ENCODE measurements at regions not wholly inside any gene's neighbourhood (a gene's known extent, or its start where the extent isn't known, plus 50 kb on each side); places are given as distances from the start of the nearest gene placed in this dataset.

DNA sequence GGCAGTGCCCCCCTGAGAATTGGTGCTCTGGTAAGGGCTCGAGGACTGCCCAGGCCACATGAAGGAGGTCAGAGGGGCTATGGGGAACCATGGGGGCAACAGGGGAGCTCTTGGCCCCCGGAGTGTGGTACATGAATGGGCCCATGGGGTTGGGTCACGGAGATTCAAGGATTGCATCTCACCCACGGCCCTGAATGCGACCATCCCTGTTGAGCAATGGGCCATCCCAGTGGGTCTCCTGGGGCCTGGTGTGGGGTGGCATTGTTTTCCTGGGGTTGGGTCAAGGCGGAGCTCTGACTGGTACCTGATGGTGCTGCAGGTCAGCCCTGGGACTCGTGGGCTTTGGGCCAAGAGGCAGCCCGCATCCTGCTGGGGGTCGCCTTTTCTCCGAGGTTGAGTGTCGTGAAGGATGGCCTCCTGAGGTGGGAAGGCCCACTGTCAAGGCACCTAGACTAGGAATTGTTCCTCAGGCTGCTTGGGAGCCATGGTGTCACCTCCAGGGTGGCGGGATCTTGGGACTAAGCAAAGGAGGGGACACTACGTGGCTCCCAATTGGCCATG is 198.3 kb downstream of the UBE3A start:
- TF ChIP-seq, protein P1, sequence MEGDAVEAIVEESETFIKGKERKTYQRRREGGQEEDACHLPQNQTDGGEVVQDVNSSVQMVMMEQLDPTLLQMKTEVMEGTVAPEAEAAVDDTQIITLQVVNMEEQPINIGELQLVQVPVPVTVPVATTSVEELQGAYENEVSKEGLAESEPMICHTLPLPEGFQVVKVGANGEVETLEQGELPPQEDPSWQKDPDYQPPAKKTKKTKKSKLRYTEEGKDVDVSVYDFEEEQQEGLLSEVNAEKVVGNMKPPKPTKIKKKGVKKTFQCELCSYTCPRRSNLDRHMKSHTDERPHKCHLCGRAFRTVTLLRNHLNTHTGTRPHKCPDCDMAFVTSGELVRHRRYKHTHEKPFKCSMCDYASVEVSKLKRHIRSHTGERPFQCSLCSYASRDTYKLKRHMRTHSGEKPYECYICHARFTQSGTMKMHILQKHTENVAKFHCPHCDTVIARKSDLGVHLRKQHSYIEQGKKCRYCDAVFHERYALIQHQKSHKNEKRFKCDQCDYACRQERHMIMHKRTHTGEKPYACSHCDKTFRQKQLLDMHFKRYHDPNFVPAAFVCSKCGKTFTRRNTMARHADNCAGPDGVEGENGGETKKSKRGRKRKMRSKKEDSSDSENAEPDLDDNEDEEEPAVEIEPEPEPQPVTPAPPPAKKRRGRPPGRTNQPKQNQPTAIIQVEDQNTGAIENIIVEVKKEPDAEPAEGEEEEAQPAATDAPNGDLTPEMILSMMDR (IDR thresholded peaks at IDR 0.05): no peak
- TF ChIP-seq POLR2AphosphoS5 (IDR thresholded peaks at IDR 0.05): no peak
- no peak for TF ChIP-seq POLR2A (IDR thresholded peaks at IDR 0.05)

All from transverse colon (tissue), 4 donors.